T-helper 1 cell (primary cell): ENCODE measurements at regions not wholly inside any gene's neighbourhood (a gene's known extent, or its start where the extent isn't known, plus 50 kb on each side); places are given as distances from the start of the nearest gene placed in this dataset.

ENCODE experiments used
- DNase-seq, 5 donors: peaks; one replicate each; pipeline ENCODE4 v3.0.0-alpha.2; 2012 to 2020

DNA sequence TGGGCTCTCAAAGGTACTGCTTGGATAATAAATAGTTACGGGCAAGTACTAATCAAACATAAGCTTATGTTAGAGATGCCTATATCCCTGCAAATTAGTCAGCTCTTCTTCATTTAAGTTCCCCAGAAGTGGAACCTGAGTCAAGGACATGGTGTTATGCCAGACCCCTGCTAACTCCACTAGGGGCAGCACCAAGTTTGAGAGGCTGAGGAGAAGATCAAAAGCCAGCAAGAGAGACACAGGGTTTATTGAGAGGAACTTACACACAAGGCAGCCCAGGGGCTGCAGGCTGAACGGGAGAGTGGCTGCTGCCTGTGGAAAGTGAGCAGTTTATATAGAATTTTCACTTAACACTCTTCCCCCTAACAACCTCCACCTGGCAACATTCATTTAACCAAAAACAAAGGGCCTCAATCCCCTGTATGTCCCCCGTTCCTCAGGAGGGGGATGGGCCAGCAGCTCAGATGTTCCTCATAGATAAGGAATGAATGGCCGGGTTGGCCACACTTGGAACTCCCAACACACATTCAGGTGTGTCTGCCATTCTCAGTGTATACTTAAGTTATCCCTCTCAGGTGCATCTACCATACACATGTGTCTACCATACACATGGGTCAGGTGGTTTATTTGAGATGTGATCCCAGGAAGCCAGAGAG, 62.6 kb upstream of the GHITM start:
- DNase-seq = no peak

- DNase-seq = no peak
Observed at GRCh38 chr10:84077768-84078167, 61.5 kb upstream of the GHITM start.

GRCh38 chr10:84078771-84079170, 60.5 kb upstream of the GHITM start:
- DNase-seq = no peak

- no peak for DNase-seq
Observed at GRCh38 chr10:84084342-84084741, 55.0 kb upstream of the GHITM start.

DNA sequence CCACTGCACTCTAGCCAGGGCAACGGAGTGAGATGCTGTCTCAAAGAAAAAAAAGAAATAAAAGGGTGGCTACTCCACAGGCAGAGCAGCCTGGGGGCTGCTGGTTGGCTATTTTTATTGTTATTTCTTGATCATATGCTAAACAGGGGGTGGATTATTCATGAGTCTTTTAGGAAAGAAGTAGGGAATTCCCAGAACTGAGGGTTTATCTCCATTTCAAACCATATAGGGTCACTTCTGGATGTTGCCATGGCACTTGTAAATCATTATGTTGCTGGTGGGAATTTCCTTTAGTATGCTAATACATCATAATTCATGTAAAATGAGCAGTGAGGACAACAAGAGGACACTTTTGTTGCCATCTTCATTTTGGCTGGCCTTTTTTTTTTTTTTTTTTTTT, 52.1 kb upstream of the GHITM start:
- DNase-seq = no peak

DNA sequence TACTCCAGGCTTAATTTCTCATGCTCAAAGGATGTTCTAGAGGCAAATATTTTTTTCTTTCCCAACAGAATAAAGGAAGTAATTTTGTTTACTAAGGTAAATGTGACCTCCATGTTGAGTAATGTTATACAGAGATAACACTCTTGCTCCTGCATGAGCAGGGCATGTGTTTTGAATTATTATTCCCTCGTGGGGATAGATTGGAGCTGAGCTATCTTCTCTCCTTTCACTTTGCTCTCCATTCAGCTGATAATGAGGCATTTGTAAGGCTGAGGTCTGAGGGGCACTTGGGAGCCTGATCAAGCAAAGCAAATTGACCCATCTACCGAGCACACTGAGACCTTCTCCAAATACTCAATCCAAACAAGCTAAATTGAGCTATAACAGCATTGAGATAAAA, 50.7 kb upstream of the GHITM start:
- no peak for DNase-seq

DNA sequence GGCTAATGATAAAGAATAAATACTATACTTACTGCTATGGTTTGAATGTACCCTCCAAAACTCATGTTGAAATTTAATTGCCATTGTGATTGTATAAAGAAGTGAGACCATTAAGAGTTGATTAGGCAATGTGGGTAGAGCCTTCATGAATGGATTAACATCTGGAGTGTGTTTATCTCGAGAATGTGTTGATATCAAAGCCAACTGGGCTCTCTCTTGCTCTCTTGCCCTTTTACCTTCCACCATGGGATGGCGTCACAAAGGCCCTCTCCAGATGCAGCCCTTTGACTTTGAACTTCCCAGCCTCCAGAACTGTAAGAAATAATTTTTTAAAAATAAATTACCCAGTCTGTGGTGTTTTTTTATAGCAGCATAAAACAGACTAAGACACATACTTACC, 50.1 kb upstream of the GHITM start:
- DNase-seq = no peak
